ENCODE measurements at regions not wholly inside any gene's neighbourhood (a gene's known extent, or its start where the extent isn't known, plus 50 kb on each side); places are given as distances from the start of the nearest gene placed in this dataset.

- Histone ChIP-seq H3K79me1 (ENCODE audit: low read depth, low read length) (no peaks in the 10 kb centered on the region), H3K27me3 (replicated peaks in 1 of 4; ENCODE audit: control insufficient read depth in 3 of 4, extremely low read depth in 1 of 4, insufficient read depth in 3 of 4, low read length in 3 of 4) (no peaks in the 10 kb centered on the region), H2AK5ac (ENCODE audit: low read depth, low read length) (no peak overlapping the region), H4K20me1 (replicated peaks in 1 of 2; ENCODE audit: control insufficient read depth in 1 of 2, insufficient read depth in 2 of 2, low read length in 2 of 2) (no peaks in the 10 kb centered on the region), H2BK12ac (ENCODE audit: low read depth, low read length) (no peak overlapping the region), H4K91ac (replicated peaks; ENCODE audit: insufficient read length, low read length) (no peak overlapping the region), H3K14ac (ENCODE audit: insufficient read length) (no peak overlapping the region), H3K27ac (ENCODE audit: low read depth, low read length) (no peak overlapping the region), H3K18ac (ENCODE audit: extremely low read depth, low read length) (no peak overlapping the region), H3K4me3 (ENCODE audit: extremely low read depth in 1 of 4, insufficient read depth in 2 of 4, low read depth in 3 of 4, low read length in 4 of 4) (no peak overlapping the region), H2BK20ac (ENCODE audit: low read length) (no peak overlapping the region), H3K4me2 (ENCODE audit: insufficient read depth in 1 of 2, low read depth in 2 of 2, low read length in 2 of 2) (no peak overlapping the region), H3K36me3 (ENCODE audit: control insufficient read depth in 2 of 4, insufficient read depth in 4 of 4, low read length in 3 of 4) (no peaks in the 10 kb centered on the region), H3K23ac (ENCODE audit: insufficient read length) (no peak overlapping the region), H3K79me2 (ENCODE audit: control insufficient read depth in 1 of 2, insufficient read depth in 2 of 2, low read length in 2 of 2) (no peaks in the 10 kb centered on the region), H3K23me2 (ENCODE audit: low read depth, low read length) (no peaks in the 10 kb centered on the region), H2BK15ac (ENCODE audit: low read length) (no peak overlapping the region), H3K4ac (replicated peaks; ENCODE audit: insufficient read length, low read depth, low read length) (no peak overlapping the region), H3K9me3 (ENCODE audit: insufficient read depth in 2 of 2, low read depth in 1 of 2, low read length in 1 of 2) (no peaks in the 10 kb centered on the region), H4K8ac (ENCODE audit: extremely low read depth, insufficient read depth, low read length) (no peak overlapping the region), H2BK5ac (ENCODE audit: low read depth, low read length) (no peak overlapping the region), H3K56ac (replicated peaks; ENCODE audit: insufficient read length, low read depth, low read length) (no peak overlapping the region), H4K5ac (ENCODE audit: insufficient read length, low read depth, low read length) (no peak overlapping the region), H2BK120ac (replicated peaks; ENCODE audit: low read depth, low read length) (no peak overlapping the region), H3K9ac (replicated peaks in 1 of 4; ENCODE audit: extremely low read depth in 1 of 4, low read depth in 3 of 4, low read length in 3 of 4) (no peak overlapping the region), H3K4me1 (replicated peaks in 1 of 4; ENCODE audit: control insufficient read depth in 3 of 4, insufficient read depth in 4 of 4, low read length in 3 of 4) (no peaks in the 10 kb centered on the region), H2AFZ (ENCODE audit: low read length) (no peak overlapping the region)
- 86% methylated on average over 5 of the region's 5 CpGs; no CpG with 5 or more reads in 1 of the 2 experiments for WGBS, 2 experiments (ENCODE audit: extremely low coverage in 1 of 2, insufficient coverage in 1 of 2, insufficient read length in 1 of 2, insufficient replicate concordance in 2 of 2, low coverage in 1 of 2, low lambda C conversion rate in 2 of 2, missing lambda C conversion rate in 1 of 2)
- ChIA-PET CTCF (ENCODE audit: partially characterized antibody) (no interaction called here), POLR2A (ENCODE audit: partially characterized antibody) (no interaction called here)
- no peak for FAIRE-seq
- DNase-seq (ENCODE audit: low read depth in 1 of 2, low spot score in 2 of 2): no peak
- no peak for TF ChIP-seq CTCF (IDR thresholded peaks at IDR 0.05; ENCODE audit: control extremely low read depth in 1 of 3, insufficient read depth in 1 of 3, low read depth in 1 of 3, low read length in 3 of 3)
Observed at GRCh38 chrX:8313844-8314243, 142.8 kb upstream of the VCX2 start.
